Neuronal stem cell (in vitro differentiated cells): ENCODE measurements at regions not wholly inside any gene's neighbourhood (a gene's known extent, or its start where the extent isn't known, plus 50 kb on each side); places are given as distances from the start of the nearest gene placed in this dataset.

Source experiments
- DNase-seq: peaks from one replicate; pipeline ENCODE4 v3.0.0-alpha.2; 2013; ENCODE audit warnings: low spot score
- H2AFZ ChIP-seq: one replicate; pipeline ENCODE4 v1.6.1; 2013; ENCODE audit warnings: mild to moderate bottlenecking, low read length, inconsistent platforms
- H2AK5ac ChIP-seq: 2 replicates; pipeline ENCODE4 v1.6.1; 2013; ENCODE audit warnings: low read depth, mild to moderate bottlenecking, inconsistent platforms, low read length, moderate library complexity, mixed read lengths
- H2BK120ac ChIP-seq: 2 replicates; pipeline ENCODE4 v1.6.1; 2013; ENCODE audit warnings: low read depth, mild to moderate bottlenecking, inconsistent platforms, low read length, moderate library complexity, mixed read lengths
- H2BK12ac ChIP-seq: one replicate; pipeline ENCODE4 v1.6.1; 2013; ENCODE audit warnings: low read length, inconsistent platforms
- H2BK15ac ChIP-seq: 2 replicates; pipeline ENCODE4 v1.6.1; 2013; ENCODE audit warnings: mild to moderate bottlenecking, low read length, inconsistent platforms, mixed read lengths
- H2BK5ac ChIP-seq: one replicate; pipeline ENCODE4 v1.6.1; 2013; ENCODE audit warnings: inconsistent platforms, mild to moderate bottlenecking, low read length, moderate library complexity
- H3K14ac ChIP-seq: one replicate; pipeline ENCODE4 v1.6.1; 2013; ENCODE audit warnings: low read length, inconsistent platforms
- H3K18ac ChIP-seq: 2 replicates; pipeline ENCODE4 v1.6.1; 2013; ENCODE audit warnings: low read length, inconsistent platforms
- H3K23ac ChIP-seq: 2 replicates; pipeline ENCODE4 v1.6.1; 2013; ENCODE audit warnings: low read depth, mild to moderate bottlenecking, mixed read lengths, low read length, inconsistent platforms; ENCODE audit not compliant: poor library complexity
- H3K27ac ChIP-seq: replicated peaks from 3 replicates; pipeline ENCODE4 v1.5.1; 2013; ENCODE audit warnings: low read length, inconsistent platforms
- H3K27me3 ChIP-seq, 3 experiments: 2 replicates each; pipeline ENCODE4 v1.6.1; 2013; ENCODE audit warnings: low read length in 3 of 3, mild to moderate bottlenecking in 2 of 3, inconsistent platforms in 1 of 3, low read depth in 1 of 3, mixed read lengths in 1 of 3, moderate library complexity in 1 of 3; ENCODE audit not compliant: control insufficient read depth in 3 of 3, insufficient read depth in 3 of 3
- H3K36me3 ChIP-seq, 2 donors: replicated peaks in 1 of 2; 2 replicates each; pipeline ENCODE4 v1.6.1; 2013; ENCODE audit warnings: low read length in 2 of 2; ENCODE audit not compliant: control insufficient read depth in 2 of 2, insufficient read depth in 2 of 2
- H3K4ac ChIP-seq: 2 replicates; pipeline ENCODE4 v1.6.1; 2013; ENCODE audit warnings: inconsistent platforms, mild to moderate bottlenecking, low read length, moderate library complexity
- H3K4me1 ChIP-seq, 2 donors: 1 replicate in 1 of 2; 2 replicates in 1 of 2; pipeline ENCODE4 v1.6.1; 2013; ENCODE audit warnings: low read length in 2 of 2, low read depth in 1 of 2; ENCODE audit not compliant: control insufficient read depth in 2 of 2, insufficient read depth in 1 of 2
- H3K4me2 ChIP-seq: one replicate; pipeline ENCODE4 v1.6.1; 2013; ENCODE audit warnings: mild to moderate bottlenecking, low read length, inconsistent platforms; ENCODE audit not compliant: insufficient read depth, poor library complexity, severe bottlenecking
- H3K4me3 ChIP-seq, 2 donors: 2 replicates each; pipeline ENCODE4 v1.5.1; 2013; ENCODE audit warnings: low read length in 2 of 2, mild to moderate bottlenecking in 2 of 2, inconsistent platforms in 1 of 2, moderate library complexity in 1 of 2
- H3K79me1 ChIP-seq: one replicate; pipeline ENCODE4 v1.6.1; 2013; ENCODE audit warnings: low read depth, mild to moderate bottlenecking, inconsistent platforms, low read length, moderate library complexity
- H3K9ac ChIP-seq: one replicate; pipeline ENCODE4 v1.6.1; 2013; ENCODE audit warnings: mild to moderate bottlenecking, low read depth, low read length, inconsistent platforms; ENCODE audit not compliant: poor library complexity
- H3K9me3 ChIP-seq, 2 donors: replicated peaks in 1 of 2; 2 replicates each; pipeline versions ENCODE3 to v1.6.1; 2013; ENCODE audit warnings: low read length in 2 of 2, mild to moderate bottlenecking in 2 of 2, inconsistent platforms in 1 of 2, low read depth in 1 of 2, mixed read lengths in 1 of 2, moderate library complexity in 1 of 2; ENCODE audit not compliant: control insufficient read depth in 2 of 2, insufficient read depth in 1 of 2
- H4K8ac ChIP-seq: one replicate; pipeline ENCODE4 v1.6.1; 2013; ENCODE audit warnings: low read depth, mild to moderate bottlenecking, inconsistent platforms, low read length, moderate library complexity
- H4K91ac ChIP-seq: one replicate; pipeline ENCODE4 v1.6.1; 2013; ENCODE audit warnings: low read length, low read depth, mild to moderate bottlenecking, inconsistent platforms; ENCODE audit not compliant: poor library complexity
- WGBS, 2 donors: extraction: QIAGEN DNeasy Blood & Tissue Kit; methylation state at CpG; one replicate each; pipeline ENCODE4 v1.1.7; 2013; ENCODE audit warnings: missing lambda C conversion rate in 2 of 2, mixed read lengths in 1 of 2; ENCODE audit not compliant: insufficient read length in 2 of 2, insufficient replicate concordance in 1 of 2; ENCODE audit errors: extremely low coverage in 2 of 2; 5-methylcytosine and 5-hydroxymethylcytosine counted together

DNA sequence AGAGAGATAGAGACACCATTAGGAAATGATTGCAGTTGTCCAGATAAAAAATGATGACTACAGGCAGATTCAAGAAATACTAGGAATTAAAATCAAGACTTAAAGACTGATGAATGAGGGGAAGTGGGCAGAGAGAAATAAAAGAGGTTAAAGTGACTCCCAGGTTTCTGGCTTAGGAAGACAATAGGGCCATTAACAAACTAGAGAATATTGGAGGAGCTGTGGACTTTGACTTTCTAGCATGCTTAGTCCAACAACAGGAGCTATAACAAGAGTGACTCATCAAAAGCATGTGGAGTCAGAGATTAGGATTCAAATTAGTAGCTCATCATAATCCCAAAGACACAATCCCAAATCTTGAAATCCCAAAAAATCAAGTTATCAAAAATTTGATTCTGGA lies 101.5 kb downstream of the BMP4 start:
- no peak overlapping the region for H4K8ac ChIP-seq
- no peak overlapping the region for H3K4me2 ChIP-seq
- H3K23ac ChIP-seq, result no peak overlapping the region
- no peaks in the 10 kb centered on the region for H3K36me3 ChIP-seq
- no peak overlapping the region for H3K4ac ChIP-seq
- no peak overlapping the region for H2BK5ac ChIP-seq
- no peak overlapping the region for H2AFZ ChIP-seq
- H3K9ac ChIP-seq, result no peak overlapping the region
- no peak overlapping the region for H3K14ac ChIP-seq
- H2BK120ac ChIP-seq, result no peak overlapping the region
- no peaks in the 10 kb centered on the region for H3K79me1 ChIP-seq
- H3K18ac ChIP-seq, result no peak overlapping the region
- H3K4me3 ChIP-seq, result no peak overlapping the region
- H2BK12ac ChIP-seq, result no peak overlapping the region
- no peak for DNase-seq
- no peak overlapping the region for H2AK5ac ChIP-seq
- H3K4me1 ChIP-seq, result peaks cover 0 to 4% of the 10 kb centered on the region in 2 donors
- H3K27me3 ChIP-seq, result no peaks in the 10 kb centered on the region
- H3K27ac ChIP-seq, result no peak overlapping the region
- H3K9me3 ChIP-seq, result no peaks in the 10 kb centered on the region
- H2BK15ac ChIP-seq, result no peak overlapping the region
- no peak overlapping the region for H4K91ac ChIP-seq

DNA sequence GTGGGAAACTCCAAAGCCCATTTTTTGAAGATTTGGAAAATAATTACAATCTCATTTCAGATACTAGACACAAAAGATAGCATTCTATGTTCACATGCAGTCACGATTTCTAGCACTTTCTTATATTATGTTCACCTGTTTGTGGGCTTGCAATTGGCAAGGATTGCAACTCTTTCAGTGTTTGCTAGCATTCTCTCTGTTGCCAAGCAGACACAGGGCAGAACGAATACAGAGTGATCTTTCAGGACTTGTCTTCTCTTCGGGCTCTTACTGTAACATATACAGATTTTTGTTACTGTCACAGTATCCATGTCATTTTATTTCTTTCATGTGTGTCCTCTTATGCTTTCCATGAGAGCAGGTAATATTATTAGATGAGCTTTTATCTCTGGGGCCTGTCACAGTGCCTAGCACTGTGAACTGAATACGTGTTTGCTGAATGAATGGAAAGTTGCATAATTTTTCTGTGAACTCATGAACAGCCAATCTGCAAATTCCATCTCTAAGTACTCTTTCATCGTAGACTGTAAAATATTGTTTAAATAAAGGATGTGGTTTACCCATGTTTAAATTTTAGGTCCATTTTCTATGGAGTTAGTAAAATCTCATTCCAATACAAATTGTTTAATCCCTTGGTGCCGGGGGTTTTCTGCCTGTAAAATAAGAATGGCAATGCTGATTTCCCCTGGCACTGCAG lies 105.1 kb downstream of the BMP4 start:
- no peak overlapping the region for H3K9ac ChIP-seq
- no peak overlapping the region for H2BK5ac ChIP-seq
- no CpG with 5 or more reads among the region's 6 CpGs for WGBS, 2 donors
- no peaks in the 10 kb centered on the region for H3K9me3 ChIP-seq
- H2BK12ac ChIP-seq, result no peak overlapping the region
- H3K27me3 ChIP-seq, result no peaks in the 10 kb centered on the region
- no peak overlapping the region for H3K23ac ChIP-seq
- no peak overlapping the region for H2BK15ac ChIP-seq
- no peak overlapping the region for H3K14ac ChIP-seq
- no peaks in the 10 kb centered on the region for H3K79me1 ChIP-seq
- no peak overlapping the region for H2BK120ac ChIP-seq
- no peak overlapping the region for H3K27ac ChIP-seq
- DNase-seq, result no peak
- no peak overlapping the region for H2AK5ac ChIP-seq
- no peak overlapping the region for H4K8ac ChIP-seq
- H3K4me3 ChIP-seq, result no peak overlapping the region
- H3K4me1 ChIP-seq, result peaks cover 0 to 4% of the 10 kb centered on the region in 2 donors
- H3K18ac ChIP-seq, result no peak overlapping the region
- no peak overlapping the region for H2AFZ ChIP-seq
- H3K4me2 ChIP-seq, result no peak overlapping the region
- H3K36me3 ChIP-seq, result no peaks in the 10 kb centered on the region
- H4K91ac ChIP-seq, result no peak overlapping the region
- no peak overlapping the region for H3K4ac ChIP-seq

DNA sequence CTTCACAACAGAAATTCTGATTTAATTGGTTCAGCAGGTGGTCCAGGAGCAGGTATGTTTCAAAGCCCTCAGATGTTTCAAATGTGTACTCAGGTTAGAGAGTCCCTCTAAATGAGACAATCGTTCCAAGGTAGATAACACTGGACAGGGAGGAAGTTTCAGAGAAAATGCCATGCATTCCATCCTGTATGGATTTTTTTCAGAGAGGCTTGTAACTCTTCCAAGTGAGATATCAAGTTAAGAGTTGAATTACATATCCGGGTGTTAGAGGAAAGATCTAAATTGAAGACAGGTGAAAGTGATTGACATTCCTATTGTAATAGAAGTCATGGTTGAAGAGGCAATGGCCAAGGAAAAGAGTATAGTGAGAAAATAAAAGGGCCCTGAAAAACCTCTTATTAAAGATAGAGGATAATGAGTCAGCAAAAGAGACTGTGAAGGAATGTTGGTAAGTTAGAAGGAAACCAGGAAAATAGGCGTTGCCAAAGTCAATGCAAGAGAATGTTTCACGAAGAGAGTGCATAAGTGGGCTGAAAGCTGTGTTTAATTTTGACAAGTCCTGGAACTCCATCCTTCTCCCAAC lies 105.8 kb downstream of the BMP4 start:
- Histone ChIP-seq H3K27ac (no peak overlapping the region), H3K4me1 (peaks cover 0 to 4% of the 10 kb centered on the region in 2 donors)

DNA sequence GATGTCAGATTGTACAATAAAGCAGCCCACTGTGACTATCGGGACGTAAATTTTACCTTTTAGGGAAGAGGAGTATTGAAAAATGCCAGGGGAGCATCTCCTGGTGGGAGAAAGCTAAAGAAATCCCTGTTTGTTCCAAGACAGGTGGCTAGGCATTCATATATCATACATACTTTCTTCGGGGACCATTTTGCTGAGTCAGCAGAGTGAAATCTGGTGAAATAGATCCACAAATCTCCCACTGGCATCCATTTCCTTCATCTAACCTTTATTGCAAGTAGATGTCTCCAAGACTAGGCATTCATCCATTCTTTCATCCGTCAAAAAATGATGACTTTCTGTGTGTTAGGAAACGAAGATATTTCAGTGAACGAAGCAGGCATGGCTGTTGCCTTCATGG lies 107.1 kb downstream of the BMP4 start:
- Histone ChIP-seq H4K8ac (no peak overlapping the region), H3K9ac (no peak overlapping the region), H3K79me1 (no peaks in the 10 kb centered on the region), H4K91ac (no peak overlapping the region), H3K23ac (no peak overlapping the region), H3K36me3 (no peaks in the 10 kb centered on the region), H3K4me2 (no peak overlapping the region), H2BK5ac (no peak overlapping the region), H2AFZ (no peak overlapping the region), H3K18ac (no peak overlapping the region), H3K9me3 (no peaks in the 10 kb centered on the region), H2BK12ac (no peak overlapping the region), H3K27me3 (no peaks in the 10 kb centered on the region), H3K4ac (no peak overlapping the region), H3K4me1 (peaks cover 0 to 4% of the 10 kb centered on the region in 2 donors), H3K14ac (no peak overlapping the region), H2BK15ac (no peak overlapping the region), H3K4me3 (no peak overlapping the region), H2BK120ac (no peak overlapping the region), H3K27ac (no peak overlapping the region), H2AK5ac (no peak overlapping the region)
- WGBS, 2 donors, result no CpG with 5 or more reads among the region's 6 CpGs
- no peak for DNase-seq

More for the DNA sequence above, 105.8 kb downstream of the BMP4 start:
- Histone ChIP-seq H3K4me2 (no peak overlapping the region), H3K79me1 (no peaks in the 10 kb centered on the region), H3K9ac (no peak overlapping the region), H3K9me3 (no peaks in the 10 kb centered on the region), H2AK5ac (no peak overlapping the region), H2BK12ac (no peak overlapping the region), H2BK15ac (no peak overlapping the region), H3K18ac (no peak overlapping the region), H3K27me3 (no peaks in the 10 kb centered on the region), H3K36me3 (no peaks in the 10 kb centered on the region), H2AFZ (no peak overlapping the region), H3K4me3 (no peak overlapping the region), H4K91ac (no peak overlapping the region), H3K4ac (no peak overlapping the region), H4K8ac (no peak overlapping the region), H3K14ac (no peak overlapping the region), H2BK120ac (no peak overlapping the region), H3K23ac (no peak overlapping the region), H2BK5ac (no peak overlapping the region)
- DNase-seq, result no peak
- WGBS, 2 donors, result no CpG with 5 or more reads among the region's 4 CpGs
